GM12864 (cell line): ENCODE measurements at regions not wholly inside any gene's neighbourhood (a gene's known extent, or its start where the extent isn't known, plus 50 kb on each side); places are given as distances from the start of the nearest gene placed in this dataset.
A peak's percentile ranks its signal among the peaks of the same experiment; 100 is the strongest.
"Not testable (repeated sequence)": the region's sequence is repeated elsewhere in the genome, so short reads cannot be mapped to it uniquely, and the experiment has no call there.

ENCODE experiments used
- DNase-seq: peaks from one replicate; pipeline ENCODE4 v3.0.0-alpha.2; 2011; ENCODE audit warnings: low read depth
- H3K4me3 ChIP-seq: 2 replicates; pipeline ENCODE4 v1.5.1; 2011; ENCODE audit warnings: mild to moderate bottlenecking, low read depth, low read length, control low read depth
- TF ChIP-seq, protein P1 (sequence below): IDR thresholded peaks from 2 replicates; pipeline ENCODE4 v1.5.1; 2011; ENCODE audit warnings: low read depth, mild to moderate bottlenecking, moderate library complexity, low read length, control low read depth, inconsistent platforms; ENCODE audit errors: missing control alignments

DNA sequence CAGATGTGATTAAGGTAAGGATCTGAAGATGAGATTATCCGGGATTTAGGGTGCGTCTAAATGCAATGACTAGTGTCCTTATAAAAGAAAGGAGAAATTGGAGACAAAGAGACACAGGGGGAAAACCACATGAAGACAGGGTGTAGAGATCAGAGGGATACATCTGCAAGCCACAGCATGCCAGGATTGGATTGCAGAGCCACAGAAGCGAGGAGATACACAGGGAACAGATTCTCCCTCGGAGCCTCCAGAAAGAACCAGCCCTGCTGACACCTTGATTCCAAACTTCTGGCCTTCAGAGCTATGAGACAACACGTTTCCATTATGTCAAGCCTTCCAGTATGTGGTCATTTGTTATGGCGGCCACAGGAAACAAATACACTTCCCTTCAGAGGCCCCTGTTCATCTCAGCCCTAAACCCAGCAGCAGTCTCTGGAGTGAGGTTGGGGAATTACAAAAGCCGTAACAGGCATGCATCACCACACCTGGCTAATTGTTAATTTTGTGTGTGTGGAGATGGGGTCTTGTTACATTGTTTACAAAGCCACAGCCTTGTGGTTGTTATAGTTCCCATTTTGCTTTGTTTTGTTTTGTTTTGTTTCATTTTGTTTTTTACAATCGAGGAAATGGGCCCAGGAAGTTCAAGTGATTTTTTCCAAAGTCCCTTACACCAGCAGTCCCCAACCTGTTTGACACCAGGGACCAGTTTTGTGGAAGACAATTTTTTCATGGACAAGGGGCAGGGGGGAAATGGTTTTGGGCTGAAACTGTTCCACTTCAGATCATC is 51.6 kb upstream of the LYRM9 start:
- DNase-seq: peak; percentile 22
- H3K4me3 ChIP-seq: no peak overlapping the region; the same call in 1 of the 2 replicates
- TF ChIP-seq, protein P1, sequence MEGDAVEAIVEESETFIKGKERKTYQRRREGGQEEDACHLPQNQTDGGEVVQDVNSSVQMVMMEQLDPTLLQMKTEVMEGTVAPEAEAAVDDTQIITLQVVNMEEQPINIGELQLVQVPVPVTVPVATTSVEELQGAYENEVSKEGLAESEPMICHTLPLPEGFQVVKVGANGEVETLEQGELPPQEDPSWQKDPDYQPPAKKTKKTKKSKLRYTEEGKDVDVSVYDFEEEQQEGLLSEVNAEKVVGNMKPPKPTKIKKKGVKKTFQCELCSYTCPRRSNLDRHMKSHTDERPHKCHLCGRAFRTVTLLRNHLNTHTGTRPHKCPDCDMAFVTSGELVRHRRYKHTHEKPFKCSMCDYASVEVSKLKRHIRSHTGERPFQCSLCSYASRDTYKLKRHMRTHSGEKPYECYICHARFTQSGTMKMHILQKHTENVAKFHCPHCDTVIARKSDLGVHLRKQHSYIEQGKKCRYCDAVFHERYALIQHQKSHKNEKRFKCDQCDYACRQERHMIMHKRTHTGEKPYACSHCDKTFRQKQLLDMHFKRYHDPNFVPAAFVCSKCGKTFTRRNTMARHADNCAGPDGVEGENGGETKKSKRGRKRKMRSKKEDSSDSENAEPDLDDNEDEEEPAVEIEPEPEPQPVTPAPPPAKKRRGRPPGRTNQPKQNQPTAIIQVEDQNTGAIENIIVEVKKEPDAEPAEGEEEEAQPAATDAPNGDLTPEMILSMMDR: no peak

DNA sequence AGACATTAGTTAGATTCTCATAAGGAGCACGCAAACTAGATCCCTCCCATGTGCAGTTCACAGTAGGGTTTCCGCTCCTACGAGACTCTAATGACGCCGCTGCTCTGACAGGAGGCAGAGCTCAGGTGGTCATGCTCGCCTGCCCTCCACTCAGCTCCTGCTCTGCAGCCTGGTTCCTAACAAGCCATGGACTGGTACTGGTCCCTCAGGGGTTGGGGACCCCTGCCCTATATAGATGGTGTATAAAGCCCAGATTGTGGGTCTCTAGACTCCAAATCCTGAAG is 52.1 kb upstream of the LYRM9 start:
- TF ChIP-seq, protein P1: no peak
- DNase-seq: peak; percentile 25
- no peak overlapping the region; the same call in 1 of the 2 replicates for H3K4me3 ChIP-seq

DNA sequence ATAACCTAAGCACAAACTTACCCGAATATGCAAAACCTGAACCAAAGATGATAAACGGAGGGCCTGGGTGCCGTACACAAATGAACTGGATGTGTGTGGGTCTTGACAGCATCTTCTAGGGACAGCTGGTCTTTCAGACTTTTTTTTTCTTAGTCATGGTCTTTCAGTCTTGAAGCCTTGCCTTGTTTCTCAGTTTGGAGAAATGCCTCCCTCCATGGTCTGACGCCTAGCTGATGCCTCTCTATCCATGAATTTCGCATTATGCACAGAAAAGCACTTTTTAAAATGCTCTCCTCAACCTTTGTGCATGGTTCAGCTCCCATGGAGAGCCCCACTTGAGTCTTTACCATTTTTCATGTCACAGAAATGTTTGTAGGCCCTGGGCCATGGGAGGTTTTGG is 52.8 kb upstream of the LYRM9 start:
- DNase-seq: no peak
- H3K4me3 ChIP-seq: no peak overlapping the region
- TF ChIP-seq, protein P1: no peak

DNA sequence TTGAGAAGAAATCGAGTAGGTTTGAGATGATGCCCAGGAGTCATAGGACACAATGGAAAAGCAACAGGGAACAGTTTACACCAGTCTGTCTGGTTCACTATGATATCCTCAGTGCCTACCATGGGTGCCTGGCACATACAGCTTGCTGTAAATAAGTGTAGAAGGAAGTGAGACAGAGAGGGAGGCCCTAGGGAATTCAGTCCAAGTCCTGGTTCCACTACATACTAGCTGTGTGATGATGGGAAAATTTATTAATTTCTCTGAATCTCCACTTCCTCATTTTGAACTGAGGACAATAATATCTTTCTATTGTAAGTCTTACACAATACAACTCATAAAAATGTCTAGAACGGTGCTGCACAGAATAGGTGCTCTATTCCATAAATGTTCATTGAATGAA is 53.3 kb upstream of the LYRM9 start:
- TF ChIP-seq, protein P1: no peak
- DNase-seq: no peak
- no peak overlapping the region for H3K4me3 ChIP-seq

DNA sequence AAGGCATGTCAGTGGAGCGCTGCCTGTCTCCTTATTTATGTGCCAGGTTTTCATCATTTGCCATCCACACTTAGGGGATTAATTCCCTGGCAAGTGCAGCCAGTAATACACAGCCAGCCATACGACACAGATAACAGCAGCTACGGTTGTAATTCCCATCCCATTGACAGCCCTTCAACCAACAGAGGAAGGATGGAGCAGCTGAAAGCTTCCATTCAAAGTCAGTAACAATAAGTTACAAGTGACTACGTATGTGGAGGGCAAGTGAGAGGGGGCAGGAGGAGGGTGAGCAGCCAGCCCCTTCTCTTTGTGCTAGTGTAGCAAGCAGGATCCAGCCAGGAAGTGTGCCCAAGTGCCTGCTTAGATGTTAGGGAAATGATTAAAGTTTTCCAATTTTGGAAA is 53.8 kb upstream of the LYRM9 start:
- no peak overlapping the region for H3K4me3 ChIP-seq
- TF ChIP-seq, protein P1: no peak
- DNase-seq: no peak

DNA sequence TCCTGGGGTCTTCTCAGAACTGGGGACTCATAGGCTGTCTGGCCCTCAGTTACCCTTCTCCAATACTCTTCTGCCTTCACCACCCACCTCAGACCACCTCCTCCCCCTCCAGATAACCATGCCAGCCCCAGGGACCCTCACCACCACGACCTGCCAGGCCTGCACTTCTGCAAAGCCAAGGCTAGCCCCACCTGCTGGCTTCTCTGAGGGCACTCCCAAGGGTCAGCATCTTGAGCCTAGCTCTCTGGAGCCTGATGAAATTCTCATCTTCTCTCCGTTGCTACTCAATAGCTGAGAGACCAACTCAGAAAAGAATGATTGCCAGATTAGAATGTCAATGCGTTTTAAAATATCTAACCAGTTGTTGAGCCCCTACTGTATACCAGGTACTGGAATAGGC is 56.1 kb upstream of the LYRM9 start:
- TF ChIP-seq, protein P1: no peak
- DNase-seq: no peak

DNA sequence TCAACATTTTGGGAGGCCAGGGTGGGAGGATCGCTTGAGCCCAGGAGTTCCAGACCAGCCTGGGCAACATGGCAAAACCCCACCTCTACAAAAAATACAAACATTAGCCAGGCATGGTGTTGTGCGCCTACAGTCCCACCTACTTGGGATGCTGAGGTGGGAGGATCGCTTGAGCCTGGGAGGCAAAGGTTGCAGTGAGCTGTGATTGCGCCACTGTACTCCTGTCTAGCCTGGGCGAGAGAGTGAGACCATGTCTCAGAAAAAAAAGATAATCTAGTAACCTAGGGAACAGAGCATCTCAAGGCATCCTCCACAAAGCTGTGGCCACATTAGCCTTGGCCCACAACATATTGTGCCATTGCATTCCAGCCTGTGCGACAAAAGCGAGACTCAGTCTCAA is 57.1 kb upstream of the LYRM9 start:
- not testable (repeated sequence) for DNase-seq, H3K4me3 ChIP-seq

More for the DNA sequence above, 56.1 kb upstream of the LYRM9 start:
- no peak overlapping the region for H3K4me3 ChIP-seq

DNA sequence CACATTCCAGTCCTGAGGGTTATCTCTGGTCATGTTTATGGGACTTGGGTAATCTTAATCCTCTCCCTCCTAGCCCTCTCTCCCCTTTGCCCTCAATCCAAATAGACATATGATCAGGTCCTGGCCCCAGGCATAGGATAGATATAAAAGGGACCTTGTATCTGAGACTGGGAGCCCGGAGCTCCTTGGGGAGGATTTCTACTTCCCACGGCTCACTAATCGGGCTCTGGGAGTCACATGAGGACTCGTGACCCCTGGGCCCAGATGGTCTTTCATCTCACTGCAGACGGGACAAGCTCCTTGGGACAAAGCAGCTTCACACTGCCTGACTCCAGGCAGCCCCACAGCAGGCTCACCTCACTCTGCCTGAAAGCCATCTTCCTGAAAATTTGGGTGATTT is 57.8 kb upstream of the LYRM9 start:
- TF ChIP-seq, protein P1: no peak
- H3K4me3 ChIP-seq: no peak overlapping the region
- DNase-seq: no peak
